AG09319 (cell line): ENCODE measurements at regions not wholly inside any gene's neighbourhood (a gene's known extent, or its start where the extent isn't known, plus 50 kb on each side); places are given as distances from the start of the nearest gene placed in this dataset.

Source experiments
- DNase-seq: peaks from one replicate; pipeline ENCODE4 v3.0.0-alpha.2; 2010; ENCODE audit warnings: low read depth; ENCODE audit errors: extremely low read depth
- TF ChIP-seq, protein P1 (sequence below): IDR thresholded peaks from 2 replicates; pipeline ENCODE4 v1.5.1; 2011; ENCODE audit warnings: low read depth, mild to moderate bottlenecking, inconsistent platforms, low read length, moderate library complexity

DNA sequence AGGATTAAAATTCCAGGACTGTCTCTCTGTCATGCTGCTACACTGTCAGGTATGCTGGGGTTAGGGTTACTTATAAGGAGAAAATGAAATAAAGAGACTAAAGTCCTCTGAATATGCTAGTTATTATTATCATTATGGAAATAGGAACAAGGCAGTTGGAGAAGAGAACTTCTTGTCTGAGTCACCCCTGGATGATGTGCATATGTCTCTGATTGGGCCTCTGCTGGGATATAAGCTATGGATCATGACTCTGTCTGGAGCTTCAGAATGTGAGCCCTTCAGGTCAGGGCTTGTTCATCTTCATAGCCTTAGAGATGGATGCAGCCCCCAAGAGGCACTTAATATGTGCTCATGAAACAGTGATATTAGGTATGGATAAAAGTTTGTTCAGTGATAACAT, 569.6 kb downstream of the EPHB1 start:
- DNase-seq, result no peak
- TF ChIP-seq, protein P1, sequence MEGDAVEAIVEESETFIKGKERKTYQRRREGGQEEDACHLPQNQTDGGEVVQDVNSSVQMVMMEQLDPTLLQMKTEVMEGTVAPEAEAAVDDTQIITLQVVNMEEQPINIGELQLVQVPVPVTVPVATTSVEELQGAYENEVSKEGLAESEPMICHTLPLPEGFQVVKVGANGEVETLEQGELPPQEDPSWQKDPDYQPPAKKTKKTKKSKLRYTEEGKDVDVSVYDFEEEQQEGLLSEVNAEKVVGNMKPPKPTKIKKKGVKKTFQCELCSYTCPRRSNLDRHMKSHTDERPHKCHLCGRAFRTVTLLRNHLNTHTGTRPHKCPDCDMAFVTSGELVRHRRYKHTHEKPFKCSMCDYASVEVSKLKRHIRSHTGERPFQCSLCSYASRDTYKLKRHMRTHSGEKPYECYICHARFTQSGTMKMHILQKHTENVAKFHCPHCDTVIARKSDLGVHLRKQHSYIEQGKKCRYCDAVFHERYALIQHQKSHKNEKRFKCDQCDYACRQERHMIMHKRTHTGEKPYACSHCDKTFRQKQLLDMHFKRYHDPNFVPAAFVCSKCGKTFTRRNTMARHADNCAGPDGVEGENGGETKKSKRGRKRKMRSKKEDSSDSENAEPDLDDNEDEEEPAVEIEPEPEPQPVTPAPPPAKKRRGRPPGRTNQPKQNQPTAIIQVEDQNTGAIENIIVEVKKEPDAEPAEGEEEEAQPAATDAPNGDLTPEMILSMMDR, result no peak

DNA sequence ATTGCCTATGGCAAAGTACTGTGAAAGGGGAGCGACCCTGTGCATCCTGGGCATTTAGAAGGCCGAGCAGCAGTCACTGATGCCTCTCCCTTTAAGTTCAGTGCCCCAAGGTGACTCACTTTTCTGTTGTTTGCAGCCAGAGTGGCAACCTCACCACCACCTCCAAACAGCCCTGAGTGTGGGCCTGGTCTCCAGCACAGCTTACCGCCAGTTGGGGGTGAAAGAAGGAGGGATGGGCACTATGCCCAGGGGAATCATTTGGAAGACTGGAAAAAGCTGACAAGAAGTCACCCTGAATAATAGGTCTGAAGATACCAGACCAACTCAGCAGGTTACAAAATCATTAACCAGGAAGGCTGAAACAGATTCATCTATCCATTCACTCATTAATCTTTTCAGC, 571.8 kb downstream of the EPHB1 start:
- TF ChIP-seq, protein P1, result no peak
- no peak for DNase-seq

DNA sequence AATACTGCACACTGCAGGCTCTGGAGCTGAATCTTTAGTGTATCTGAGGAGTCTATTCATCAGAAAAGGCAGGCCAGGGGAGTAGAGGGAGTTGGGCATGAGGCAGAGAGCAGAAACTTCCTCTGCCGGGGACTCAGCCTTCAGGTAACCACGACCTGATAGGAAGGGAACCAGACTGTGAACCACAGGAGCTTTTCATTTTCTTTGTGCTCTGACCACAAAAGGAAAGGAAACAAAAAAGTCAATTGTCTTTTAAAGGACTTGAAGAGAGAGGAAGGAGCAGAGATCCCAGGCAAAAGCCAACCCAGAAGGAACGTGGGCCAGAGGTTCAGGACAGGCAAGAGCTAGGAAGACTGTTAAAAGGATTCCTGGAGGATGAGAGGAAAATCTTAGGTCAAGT, 573.3 kb downstream of the EPHB1 start:
- DNase-seq, result no peak
- TF ChIP-seq, protein P1, result no peak

DNA sequence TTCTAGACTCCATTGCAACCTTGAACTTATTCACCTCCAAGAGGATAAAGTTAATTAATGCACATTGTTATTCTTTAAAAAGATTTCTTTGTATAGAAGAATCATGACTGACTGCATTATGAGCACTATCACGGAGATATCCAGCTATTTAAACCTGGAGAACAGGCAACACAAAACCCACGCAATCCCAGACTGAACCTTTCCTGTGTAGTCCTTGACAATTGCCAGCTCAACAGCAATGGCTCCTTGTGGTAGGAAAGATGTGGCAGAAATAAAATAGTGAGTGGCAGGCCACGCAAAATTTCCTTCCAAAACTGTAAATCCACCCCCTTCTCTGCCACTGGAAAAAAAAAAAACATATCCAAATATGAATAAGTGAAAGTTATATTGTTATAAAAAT, 573.7 kb downstream of the EPHB1 start:
- no peak for DNase-seq
- TF ChIP-seq, protein P1, result no peak

DNA sequence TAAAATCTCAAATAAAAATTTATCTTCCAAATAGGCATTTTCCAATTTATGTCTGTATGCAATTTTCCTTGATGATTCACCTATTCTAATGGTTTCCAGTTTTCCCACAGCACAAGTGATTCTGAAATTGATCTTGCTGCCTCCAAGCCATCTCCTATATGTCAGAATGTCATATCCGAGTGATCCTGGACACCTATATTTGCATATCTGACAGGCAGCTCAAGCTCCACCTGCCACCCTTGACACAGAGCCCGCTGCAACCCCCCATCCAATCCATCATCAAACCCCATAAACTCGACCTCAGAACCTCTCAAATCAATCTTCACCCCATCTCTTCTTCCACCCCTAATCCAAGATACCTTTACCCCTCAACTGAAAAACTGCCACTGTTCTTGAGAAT, 579.5 kb downstream of the EPHB1 start:
- TF ChIP-seq, protein P1, result no peak
- no peak for DNase-seq

DNA sequence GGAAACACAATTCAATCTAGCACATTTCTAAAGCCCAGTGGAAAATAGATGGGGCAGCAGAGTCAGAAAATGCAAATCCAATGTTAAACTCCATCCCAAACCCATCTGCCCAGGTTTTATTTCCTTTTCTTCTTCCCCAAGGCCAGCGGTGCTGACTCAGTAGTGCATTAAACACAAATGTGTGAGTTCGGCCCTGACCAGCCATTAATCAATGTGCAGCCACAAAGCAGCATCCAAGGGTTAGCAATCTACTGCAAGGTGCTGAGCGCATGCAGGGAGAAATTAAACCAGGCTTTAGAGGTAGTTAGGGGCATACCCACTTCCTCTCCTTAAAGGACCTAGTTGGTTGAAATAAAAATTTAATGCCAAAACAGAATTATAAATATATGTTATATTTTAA, 583.3 kb upstream of the PPP2R3A start:
- TF ChIP-seq, protein P1, result no peak
- no peak for DNase-seq

DNA sequence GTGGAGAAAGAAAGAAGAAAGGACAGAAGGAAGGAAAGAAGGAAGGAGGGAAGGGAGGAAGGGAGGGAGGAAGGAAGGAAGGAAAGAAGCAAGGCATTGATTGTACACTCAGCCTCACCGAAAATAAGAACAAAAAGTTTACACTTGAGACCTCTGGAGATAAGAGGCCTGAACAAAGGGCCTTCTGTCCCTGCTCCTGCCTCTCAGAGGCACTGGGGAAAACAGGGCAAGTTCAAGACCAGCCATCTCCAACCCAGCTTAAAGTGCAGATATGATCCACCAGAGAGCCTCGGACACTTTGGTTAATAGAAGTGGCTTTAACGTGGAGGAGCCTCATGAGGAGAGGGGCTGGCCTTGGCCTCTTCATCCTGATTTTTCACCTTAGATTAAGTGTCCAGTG, 582.9 kb upstream of the PPP2R3A start:
- TF ChIP-seq, protein P1, result no peak
- DNase-seq, result no peak
